ENCODE measurements at regions not wholly inside any gene's neighbourhood (a gene's known extent, or its start where the extent isn't known, plus 50 kb on each side); places are given as distances from the start of the nearest gene placed in this dataset.

DNA sequence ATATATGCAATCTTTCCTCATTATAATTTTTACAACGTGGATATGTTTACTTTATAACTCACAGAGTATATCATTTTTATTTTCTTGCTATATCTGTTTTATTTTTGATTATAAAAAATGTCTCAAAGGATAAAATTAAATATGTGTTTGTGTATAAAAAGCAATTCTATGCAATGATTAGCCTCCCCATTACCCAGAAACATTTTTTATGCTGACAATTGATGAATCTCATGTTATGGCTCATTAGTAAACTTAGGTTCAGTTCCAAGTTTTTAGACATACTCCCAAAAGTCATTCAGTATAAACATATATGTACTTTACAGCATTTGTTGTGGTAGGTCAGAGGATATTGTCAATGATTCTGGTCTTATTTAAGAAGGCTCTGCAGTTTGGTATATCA is 540.1 kb upstream of the SPRY2 start:
- TF ChIP-seq, protein P1, sequence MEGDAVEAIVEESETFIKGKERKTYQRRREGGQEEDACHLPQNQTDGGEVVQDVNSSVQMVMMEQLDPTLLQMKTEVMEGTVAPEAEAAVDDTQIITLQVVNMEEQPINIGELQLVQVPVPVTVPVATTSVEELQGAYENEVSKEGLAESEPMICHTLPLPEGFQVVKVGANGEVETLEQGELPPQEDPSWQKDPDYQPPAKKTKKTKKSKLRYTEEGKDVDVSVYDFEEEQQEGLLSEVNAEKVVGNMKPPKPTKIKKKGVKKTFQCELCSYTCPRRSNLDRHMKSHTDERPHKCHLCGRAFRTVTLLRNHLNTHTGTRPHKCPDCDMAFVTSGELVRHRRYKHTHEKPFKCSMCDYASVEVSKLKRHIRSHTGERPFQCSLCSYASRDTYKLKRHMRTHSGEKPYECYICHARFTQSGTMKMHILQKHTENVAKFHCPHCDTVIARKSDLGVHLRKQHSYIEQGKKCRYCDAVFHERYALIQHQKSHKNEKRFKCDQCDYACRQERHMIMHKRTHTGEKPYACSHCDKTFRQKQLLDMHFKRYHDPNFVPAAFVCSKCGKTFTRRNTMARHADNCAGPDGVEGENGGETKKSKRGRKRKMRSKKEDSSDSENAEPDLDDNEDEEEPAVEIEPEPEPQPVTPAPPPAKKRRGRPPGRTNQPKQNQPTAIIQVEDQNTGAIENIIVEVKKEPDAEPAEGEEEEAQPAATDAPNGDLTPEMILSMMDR (IDR thresholded peaks at IDR 0.05): no peak
- TF ChIP-seq POLR2A (IDR thresholded peaks at IDR 0.05): no peak
